HG03066 (cell line): ENCODE measurements at regions not wholly inside any gene's neighbourhood (a gene's known extent, or its start where the extent isn't known, plus 50 kb on each side); places are given as distances from the start of the nearest gene placed in this dataset.
A peak's percentile ranks its signal among the peaks of the same experiment; 100 is the strongest.
"Not testable (repeated sequence)": the region's sequence is repeated elsewhere in the genome, so short reads cannot be mapped to it uniquely, and the experiment has no call there.

ENCODE experiments used
- ATAC-seq: cut with Tn5 transposase; IDR thresholded peaks from one replicate; pipeline ENCODE4 v1.9.1; 2021; ENCODE audit warnings: low read depth; ENCODE audit not compliant: unreplicated experiment

DNA sequence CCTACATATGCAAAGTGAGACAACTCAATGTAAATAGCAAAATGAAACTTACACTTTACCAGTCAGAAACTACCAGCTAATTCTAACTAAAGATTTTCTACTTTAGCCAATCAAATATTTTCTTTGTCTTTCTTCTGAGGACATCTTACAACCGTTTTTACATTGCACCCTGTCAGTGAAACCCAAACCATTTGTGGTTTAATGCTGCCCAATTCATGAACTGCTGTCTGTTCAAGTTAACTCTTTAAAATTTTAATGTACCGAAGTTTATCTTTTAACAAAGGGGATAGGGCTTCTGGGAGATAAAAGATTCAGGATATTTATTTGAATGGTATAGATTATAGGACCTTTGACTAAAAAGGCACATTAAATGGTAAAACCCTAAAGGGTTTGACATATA is 121.3 kb upstream of the HDDC2 start:
- no peak for ATAC-seq

DNA sequence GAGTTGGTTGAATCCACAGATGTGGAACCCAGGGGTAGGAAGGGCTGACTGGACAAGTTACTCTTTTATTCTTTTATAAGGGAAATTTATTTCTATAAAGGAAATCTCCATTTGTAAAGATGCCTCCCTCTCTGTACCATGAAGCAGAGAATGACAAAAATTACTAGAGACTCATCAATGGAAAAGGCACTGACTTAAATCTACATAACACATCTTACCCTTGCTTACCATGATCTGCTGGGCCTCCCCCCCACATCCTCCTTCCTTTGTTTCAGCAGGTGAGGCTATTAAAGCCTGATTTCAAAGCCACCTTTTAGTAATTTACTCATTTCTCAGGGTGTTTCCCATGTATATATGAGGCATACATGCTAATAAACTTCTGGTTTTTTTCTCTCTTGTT is 130.2 kb upstream of the HDDC2 start:
- ATAC-seq = no peak

DNA sequence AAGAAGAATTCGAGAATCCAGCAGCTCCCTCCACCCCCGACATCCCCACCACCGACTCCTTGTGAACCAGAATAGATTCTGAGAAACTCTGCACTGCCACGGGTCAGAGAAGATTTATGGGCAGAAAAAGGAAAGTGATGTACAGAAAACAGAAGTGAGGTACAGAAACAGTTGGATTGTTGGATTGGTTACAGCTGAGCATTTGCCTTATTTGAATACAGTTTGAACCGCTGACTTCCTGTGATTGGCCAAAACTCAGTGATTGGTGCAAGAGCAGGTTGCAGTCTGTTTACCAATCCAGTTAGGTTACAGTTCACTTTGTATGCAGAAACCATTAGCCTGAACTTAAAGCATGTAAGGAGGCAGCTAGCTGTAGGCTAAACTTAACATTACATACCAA is 131.2 kb upstream of the HDDC2 start:
- ATAC-seq = peak; percentile 56

DNA sequence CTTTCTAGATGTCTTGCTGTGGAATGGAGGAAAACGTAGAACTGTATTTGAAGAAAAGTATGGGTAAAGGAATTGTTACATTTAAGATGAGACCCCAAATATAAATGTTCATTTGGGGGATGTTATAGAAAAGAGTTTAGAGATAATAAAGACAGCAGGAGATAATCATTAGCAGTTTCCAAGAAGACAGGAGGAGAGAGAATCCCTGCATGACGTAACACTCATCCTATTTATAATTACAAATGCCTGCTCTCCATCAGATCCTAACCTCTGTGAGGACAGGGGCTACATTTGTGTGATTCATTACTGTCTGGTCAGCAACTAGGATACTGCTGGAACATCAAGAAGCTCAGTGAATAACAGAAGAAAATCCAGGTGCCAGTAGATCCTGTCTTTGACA is 133.0 kb upstream of the HDDC2 start:
- no peak for ATAC-seq

DNA sequence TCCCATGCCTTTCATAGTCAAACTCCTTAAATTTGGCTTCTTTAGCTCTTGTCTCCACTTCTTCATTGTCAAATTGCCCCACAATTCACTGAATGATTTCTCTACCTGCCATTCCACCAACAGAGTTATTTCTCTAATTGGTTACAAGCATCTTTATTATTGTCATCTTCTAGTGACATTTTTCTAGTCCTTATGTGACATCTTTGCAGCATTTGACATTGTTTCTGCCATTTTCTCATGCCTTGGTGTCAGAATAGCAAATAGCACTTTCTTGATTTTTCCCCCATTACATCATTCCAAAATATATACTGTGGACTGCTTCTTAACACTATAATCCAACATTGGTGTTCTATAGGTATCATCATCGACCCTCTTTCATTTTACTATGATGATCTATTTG is 137.7 kb upstream of the HDDC2 start:
- no peak for ATAC-seq

DNA sequence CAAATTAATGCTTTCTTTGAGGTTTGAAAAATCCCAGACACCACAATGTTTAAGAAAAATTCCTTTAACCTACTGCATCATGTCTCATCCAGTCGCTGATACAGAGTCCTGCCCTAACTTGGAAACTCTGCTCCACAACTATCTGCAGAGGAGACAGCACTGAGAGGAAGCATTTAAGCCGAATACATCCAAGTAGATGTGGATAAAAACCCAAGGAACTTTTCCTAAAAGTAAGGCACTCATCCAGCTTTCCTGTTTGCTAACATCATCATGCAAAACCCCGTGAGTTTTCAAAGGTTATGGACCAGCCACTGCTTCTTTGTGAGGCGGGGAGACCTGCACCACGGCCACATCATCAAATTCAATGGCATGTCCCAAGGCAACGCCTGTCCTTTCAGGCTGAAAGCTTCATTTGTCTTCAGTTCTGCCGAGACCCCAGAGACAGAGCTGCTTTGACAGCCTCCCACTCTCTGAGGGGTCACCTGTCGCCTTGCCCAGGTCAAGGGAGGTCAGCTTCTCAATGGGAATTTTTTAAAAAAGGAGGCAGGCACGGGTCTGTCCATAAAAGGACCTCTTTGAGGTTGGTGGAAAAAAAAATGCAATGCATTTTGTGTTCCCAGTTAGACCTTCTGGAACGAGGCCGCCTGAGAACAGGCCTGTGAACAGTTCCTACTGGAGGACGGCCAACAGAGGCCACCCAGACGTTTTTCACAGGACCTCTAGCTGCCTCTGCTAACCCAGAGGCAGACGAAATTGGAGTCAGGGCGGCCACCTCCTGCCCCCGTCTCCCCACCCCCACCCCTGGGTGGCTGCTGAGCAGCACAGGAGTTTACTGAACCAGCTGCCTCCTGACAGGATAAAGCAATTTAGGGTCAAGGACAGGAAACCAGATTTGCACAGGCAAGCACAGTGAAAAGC is 142.5 kb upstream of the HDDC2 start:
- ATAC-seq = no peak

DNA sequence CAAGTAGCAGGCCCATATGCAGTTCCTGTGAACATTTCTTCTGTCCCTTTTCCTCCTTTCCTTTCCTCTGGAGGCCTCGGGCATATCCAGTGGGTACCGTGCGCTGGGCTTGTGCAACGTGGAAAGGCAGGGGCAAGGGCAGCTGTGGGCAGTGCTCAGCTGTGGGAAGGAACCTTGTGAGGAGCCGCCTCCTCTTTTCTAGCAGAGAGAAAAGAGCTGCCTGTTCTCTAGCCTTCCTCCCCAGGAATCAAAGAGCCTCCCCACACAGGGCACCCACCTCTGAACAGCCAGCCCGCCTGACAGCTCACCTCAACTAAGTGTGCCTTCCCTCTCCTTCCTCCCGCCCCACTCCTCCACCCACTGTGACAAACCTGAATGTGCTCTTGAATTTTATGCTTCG is 143.3 kb upstream of the HDDC2 start:
- ATAC-seq = no peak

DNA sequence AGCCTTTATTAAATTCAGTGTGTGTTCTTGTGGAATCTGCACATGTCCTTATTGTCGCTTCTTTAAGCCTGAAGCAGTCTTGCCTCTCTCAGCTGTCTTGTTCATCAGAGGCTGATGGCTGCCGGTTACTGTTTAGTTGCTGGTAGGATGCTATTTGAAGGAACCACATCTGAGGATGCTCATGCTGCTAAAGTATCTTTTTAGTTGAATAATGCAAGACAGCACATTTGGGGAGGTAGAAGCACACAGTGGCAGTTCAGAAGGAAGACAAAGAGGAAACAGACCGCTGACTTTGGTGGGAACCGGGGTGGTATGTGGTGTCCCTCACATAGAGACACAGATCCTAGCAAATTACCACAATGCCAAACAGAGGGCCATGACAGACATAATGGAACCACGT is 144.2 kb upstream of the HDDC2 start:
- no peak for ATAC-seq

DNA sequence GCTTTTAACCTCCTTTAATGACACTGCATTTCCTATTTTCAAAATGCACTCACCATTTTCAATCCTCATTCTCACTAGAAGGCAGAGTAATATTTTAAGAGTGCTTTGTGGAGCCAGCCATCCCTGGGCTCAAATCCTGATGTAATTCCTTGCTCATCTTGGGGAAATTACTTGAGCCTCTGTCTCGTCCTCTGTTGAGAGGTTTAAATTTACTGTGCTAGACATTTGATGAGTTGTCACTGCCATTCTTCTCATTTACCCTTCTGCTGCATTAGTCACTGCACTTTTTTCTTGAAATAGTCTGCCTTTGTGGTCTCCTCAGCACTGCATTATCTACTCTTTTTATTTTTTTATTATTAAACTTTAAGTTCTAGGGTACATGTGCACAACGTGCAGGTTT is 150.0 kb upstream of the HDDC2 start:
- no peak for ATAC-seq

DNA sequence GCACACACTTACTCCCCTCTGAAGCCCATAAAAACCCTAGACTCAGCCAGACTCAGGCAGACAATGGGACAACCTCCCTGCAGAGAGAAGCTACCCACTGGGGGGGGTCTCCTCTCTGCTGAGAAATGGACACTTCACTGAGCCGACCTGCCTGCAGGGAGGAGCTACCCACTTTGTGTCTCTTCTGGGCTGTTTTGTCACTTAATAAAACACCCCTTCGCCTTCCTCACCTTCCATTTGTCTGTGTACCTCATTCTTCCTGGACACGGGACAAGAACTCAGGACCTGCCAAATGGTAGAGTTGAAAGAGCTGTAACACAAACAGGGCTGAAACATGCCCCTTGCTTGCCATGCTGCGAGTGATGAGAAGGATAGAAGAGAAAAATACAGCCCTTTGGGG is 151.7 kb upstream of the HDDC2 start:
- no peak for ATAC-seq

DNA sequence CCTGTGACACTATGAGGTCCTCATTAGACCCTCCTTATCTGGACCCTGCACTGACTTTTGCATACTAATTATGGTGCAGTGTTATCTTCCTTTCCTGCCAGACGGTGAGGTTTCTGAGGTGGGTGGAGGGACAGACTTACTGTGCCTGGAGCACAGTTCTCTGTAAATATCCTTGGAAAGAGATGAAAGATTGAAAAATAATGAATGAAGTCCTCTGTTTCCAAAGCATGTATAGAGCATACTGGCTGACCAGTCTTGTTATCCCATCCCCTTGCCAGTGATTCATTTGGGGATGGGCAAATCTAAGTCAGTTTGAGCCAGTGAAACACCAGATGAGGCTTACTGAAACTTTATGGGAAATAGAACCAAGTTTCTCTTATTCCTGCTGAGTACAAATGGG is 152.6 kb upstream of the HDDC2 start:
- ATAC-seq = no peak

DNA sequence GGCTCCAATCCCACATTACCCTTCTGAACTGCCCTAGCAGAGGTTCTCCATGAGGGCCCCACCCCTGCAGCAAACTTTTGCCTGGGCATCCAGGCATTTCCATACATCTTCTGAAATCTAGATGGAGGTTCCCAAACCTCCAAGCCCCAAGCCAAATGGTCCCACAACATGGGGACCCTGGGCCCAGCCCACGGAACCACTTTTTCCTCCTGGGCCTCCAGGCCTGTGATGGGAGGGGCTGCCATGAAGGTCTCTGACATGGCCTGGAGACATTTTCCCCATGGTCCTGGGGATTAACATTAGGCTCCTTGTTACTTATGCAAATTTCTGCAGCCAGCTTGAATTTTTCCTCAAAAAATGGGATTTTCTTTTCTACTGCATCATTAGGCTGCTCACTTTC is 156.7 kb upstream of the HDDC2 start:
- ATAC-seq = not testable (repeated sequence)

DNA sequence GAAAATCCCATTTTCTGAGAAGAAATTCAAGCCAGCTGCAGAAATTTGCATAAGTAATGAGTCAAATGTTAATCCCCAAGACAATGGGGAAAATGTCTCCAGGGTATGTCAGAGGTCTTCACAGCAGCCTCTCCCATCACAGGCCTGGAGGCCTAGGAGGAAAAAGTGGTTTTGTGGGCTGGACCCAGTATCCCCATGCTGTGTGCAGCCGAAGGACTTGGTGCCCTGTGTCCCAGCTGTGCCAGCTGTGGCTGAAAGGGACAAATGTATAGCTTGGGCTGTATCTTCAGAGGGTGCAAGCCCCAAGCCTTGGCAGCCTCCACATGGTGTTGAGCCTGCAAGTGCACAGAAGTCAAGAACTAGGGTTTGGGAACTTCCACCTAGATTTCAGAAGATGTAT is 163.6 kb upstream of the HDDC2 start:
- not testable (repeated sequence) for ATAC-seq

DNA sequence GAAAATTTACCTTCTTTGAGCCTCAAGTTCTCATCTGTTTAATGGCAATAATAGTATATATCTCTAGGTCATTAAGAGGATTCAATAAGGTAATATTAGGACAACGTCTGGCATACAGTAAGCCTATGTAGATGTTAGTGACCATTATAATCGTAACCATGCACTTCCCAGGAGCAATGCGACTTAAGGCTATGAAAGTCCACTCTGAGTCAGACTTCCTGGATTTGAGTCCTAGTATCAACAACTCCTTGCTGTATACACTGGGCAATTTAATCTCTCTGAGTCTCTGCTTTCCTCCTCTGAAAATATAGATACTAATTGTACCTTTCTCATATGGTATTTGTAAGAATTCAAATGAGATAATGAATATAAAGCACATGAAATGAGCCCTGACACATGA is 168.1 kb upstream of the HDDC2 start:
- no peak for ATAC-seq

DNA sequence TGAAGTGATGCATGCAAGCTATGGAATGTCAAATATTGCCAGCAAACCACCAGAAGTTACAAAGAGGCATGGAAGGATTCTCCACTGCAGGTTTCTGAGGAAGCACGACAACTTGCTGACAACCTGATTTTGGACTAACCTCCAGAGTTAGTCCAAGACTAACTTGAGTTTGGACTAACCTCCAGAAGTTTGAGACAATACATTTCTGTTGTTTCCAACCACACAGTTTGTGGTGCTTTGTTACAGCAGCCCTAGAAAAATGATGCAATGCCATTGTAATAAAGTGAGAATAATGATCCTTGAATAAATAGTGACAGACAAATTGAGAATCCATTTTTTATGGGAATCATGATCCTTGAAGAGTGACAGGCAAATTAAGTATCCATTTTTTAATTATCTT is 169.9 kb upstream of the HDDC2 start:
- ATAC-seq = no peak

DNA sequence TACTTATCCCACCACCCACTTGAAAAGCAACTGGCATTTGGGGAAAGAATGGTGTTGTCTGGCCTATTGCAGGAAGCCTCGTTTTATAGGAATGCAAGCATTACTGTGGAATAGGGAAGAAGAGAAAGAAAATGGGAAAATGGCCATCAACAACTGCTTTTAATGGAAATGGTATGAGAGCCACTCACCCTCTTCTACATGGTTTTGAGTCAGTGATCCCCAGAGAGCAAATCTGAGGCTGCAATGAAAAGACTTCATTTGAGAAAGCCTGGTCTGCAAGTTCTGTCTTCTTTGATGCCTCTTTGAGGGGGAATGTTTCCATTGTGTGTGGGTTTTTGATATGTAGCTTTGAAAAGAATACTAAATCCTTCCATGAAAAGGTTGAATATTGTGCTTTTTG is 172.3 kb upstream of the HDDC2 start:
- ATAC-seq = no peak

DNA sequence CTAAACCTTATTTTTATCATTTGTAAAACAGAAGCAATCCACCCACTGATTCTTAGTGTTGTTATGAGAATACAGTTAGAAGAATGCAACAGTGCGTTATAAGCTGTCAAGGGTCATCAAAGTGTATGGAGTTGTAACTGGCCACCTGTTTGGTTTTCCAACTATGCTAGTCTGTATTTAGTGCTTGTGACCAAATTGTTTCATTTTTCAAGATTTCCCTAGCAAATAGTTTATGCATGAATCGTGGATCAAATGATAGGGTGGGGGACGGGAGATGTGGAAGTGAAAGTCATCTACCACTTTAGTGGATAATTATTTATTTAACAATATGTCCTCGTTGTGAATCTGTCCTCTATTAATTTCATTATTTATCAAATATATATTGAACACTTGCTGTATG is 175.4 kb upstream of the HDDC2 start:
- no peak for ATAC-seq

DNA sequence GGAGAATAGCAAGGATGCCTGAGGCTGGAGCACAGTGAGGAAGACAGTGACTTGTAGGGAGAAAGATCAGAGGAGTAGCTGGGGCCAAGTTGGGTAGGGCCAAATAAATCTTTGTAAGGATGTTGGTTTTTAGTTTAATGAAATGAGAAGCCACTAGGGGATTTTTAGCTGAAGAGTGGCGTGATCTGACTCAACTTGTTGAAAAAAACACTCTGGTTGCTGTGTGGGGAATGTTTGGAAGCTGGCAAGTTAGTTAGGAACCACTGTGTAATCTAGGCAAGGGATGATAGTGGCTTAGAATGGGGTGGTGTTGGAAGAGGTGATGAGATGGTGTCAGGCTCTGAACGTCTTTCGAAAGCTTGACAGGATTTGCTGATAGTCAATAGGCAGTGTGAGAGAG is 176.1 kb upstream of the HDDC2 start:
- ATAC-seq = no peak

DNA sequence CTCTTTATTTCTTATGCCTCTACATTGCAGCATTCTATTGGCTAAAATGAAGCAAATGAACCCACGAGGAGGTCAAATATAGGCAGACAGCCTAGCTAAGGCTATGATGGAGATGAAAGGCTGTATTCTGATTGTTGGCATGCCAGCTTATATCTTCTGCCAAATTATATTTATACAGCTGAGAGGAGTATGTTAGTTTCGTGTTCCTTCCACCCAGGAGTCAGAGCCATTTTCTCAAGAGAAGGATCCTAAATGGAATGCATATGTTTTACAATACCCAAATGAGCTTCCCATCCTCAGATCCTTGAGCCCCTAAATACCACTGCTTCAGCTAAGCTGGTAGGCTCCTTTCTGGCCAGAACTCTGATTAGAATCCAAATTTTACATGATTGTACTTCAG is 178.4 kb upstream of the HDDC2 start:
- no peak for ATAC-seq

DNA sequence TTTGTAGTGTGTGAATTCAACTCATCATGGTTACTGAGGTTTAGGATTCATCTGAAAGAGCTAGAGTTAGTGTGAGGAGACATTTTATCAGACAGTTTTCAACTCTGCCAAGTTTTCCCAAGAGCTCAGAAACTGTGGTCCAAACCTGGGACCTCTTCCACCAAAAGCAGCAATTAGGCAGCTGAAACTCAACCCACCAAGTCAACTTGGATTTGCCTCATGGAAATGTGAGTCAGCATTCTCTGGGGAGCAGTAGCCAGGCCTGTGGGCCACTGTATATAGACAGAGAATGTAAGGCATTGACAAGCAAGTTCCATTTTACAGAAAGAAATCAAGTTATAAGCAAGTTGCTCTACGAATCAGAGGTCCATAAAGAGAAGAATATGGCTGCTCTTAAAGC is 178.8 kb upstream of the HDDC2 start:
- no peak for ATAC-seq

DNA sequence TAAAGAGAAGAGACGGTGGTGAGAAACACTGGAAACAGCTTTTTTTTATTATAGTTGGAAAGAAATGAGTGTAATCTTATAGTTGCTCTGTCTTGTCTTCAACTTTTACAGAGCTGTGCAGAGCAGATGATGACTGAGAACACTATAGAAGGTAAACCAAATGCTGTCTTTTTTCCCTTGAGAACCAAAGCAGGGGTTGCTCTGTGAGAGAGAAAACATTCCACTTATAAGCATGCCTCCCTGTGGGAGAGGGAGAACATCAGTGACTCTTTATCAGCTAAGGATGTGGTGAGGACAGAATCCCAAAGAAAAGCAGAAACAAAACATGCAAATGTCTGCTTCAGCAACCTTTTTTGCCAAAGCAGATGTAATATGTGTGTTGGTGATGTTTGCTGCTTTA is 179.3 kb upstream of the HDDC2 start:
- no peak for ATAC-seq

DNA sequence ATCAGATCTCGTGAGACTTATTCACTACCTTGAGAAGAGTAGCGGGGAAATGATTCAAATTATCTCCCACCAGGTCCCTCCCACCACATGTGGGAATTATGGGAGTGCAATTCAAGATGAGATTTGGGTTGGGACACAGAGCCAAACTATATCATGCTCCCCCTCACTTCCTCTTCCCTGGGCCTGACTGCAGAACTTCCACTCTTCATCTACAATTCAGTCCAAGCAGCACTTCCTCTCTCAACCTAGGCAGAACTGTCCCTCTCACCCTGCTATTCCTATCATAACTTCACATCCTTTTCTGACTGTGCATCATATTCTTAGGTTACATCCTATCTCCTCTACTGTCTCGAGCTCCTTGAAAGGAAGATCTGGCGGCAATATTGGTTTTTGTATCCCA is 184.0 kb upstream of the HDDC2 start:
- ATAC-seq = no peak

DNA sequence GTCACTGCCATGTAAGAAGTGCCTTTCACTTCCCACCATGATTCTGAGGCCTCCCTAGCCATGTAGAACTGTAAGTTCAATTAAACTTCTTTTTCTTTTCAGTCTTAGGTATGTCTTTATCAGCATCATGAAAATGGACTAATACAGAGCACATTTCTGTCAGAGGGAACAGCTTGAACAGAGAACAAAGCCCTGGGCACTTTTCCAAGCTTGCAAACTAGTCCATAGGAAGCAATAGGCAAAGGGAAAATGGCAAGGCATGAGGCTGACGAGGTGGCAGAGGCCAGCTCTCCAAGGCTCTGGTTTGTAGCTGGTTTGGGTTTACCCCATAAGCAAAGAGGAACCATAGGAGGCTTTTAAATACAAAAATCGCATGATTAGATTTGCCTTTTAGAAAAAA is 185.1 kb upstream of the HDDC2 start:
- no peak for ATAC-seq
